GM21528 (cell line): ENCODE measurements at regions not wholly inside any gene's neighbourhood (a gene's known extent, or its start where the extent isn't known, plus 50 kb on each side); places are given as distances from the start of the nearest gene placed in this dataset.

ENCODE experiments used
- ATAC-seq: cut with Tn5 transposase; IDR thresholded peaks from one replicate; pipeline ENCODE4 v1.9.1; 2021; ENCODE audit warnings: mild to moderate bottlenecking, moderate library complexity; ENCODE audit not compliant: unreplicated experiment, low FRiP score

DNA sequence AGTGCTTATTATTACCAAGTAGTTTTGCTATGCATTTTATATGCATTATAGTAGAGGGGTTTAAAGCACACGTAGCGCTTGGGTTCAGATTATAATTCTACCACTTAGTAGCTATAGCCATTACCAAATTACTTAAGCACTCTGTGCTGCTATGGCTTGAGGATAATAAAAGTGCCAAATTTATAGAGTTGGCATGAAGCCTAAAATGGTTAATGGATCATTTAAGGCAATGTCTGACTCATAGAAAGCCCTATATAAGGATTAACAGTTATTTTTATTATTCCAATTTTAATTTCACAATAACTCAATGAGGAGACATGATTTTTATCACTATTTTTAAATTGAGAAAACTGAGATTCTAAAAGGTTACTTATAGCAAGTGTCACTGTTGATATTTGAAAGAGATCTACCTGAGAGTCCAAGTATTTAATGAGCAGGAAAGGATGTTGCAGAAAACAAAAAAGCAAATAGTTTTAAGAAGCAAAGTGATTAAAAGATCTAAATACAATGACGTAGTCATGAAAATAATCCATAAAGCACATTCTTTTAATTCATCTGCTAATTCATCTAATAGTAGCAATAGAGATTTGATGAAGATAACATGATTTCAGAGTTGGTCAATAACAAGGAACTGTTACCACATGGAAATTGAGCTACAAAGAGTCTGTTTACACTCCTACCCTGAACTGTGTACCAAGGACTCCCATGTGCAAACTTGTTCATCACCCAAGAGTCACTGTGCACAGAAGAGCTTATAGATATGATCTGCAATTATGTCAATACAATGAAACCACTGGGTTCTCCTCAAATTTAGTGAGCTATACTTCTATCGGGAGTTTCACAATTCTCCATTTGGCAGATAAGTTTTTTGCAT is 78.8 kb upstream of the DTNA start:
- ATAC-seq, result no peak

DNA sequence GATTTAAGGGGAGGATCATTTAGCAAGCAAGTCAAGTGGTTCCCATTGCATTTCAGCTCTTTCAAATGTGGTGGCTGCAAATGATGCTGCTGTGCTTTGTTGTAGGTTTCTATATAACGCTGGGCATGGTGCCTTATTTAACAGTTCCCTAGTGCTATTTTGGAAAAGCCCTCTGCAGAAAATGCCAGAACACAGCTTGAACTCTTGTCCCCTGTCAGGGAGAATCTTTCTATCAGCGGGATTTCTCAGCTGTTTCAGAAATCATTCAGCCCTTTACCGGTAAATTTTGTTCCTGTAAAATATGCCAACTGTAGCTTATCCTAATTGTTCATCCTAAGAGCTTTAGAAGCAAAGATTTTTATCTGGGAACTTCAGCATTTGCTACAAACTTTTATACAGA is 77.8 kb upstream of the DTNA start:
- no peak for ATAC-seq

- no peak for ATAC-seq
Measured at GRCh38 chr18:34633368-34633767, 76.7 kb upstream of the DTNA start.

GRCh38 chr18:34637094-34637801 is 72.8 kb upstream of the DTNA start:
- no peak for ATAC-seq

DNA sequence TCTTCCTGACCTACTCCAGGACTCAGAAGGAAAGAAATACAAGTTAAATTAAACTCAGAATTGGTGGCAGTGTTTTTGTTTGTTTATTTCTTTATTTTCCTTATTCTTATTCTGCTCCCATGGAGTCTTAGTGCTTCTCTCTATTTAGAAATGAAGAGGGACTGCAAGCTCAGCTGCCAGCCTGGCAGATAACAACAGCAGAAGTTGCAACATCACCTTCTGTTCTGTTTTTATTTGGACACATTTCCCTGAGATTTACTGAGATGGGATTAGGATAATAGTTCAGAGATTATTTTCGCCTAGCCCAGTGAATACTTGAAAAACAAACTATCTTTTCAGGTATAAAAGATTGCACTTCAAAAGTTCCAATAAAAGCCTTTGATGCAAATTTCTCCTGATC is 70.4 kb upstream of the DTNA start:
- no peak for ATAC-seq

DNA sequence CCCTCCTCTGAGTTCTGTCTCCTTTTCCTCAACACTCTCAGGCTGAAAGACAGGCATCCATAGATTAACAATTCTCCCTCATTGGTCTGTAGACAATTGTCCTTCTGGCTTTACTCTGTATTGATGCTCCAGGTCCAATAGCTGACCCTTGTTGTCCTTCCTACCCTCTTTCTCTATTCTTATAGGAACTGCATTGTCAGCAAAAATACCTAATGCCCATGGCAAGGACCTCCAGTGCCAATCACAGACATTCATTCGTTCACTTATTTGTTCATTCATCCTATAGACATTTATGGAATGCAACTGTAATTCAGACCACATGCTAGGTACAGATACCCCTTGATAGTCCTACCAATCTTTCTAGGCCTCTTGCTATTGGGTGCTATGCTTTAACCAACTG is 69.8 kb upstream of the DTNA start:
- ATAC-seq, result no peak

DNA sequence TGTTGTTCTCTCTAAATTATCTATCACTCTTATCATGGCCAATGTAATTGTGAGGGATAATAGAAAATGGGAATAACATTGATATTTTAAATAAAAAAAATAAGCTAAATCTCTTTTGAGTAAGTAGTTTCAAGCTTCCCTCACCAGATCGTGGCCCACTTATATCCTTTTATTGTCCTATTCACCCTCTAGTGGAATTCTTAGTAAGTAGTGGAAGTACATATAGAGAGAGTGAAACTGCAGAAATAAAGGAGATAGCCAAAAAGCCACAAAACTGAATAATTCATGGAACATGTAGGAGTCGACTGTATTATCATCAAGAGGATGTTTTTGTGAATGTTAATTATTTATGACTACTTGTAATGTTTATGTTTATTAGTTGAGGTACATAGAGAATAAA is 66.1 kb upstream of the DTNA start:
- ATAC-seq, result no peak

- no peak for ATAC-seq
Measured at GRCh38 chr18:34647251-34647650, 62.8 kb upstream of the DTNA start.

DNA sequence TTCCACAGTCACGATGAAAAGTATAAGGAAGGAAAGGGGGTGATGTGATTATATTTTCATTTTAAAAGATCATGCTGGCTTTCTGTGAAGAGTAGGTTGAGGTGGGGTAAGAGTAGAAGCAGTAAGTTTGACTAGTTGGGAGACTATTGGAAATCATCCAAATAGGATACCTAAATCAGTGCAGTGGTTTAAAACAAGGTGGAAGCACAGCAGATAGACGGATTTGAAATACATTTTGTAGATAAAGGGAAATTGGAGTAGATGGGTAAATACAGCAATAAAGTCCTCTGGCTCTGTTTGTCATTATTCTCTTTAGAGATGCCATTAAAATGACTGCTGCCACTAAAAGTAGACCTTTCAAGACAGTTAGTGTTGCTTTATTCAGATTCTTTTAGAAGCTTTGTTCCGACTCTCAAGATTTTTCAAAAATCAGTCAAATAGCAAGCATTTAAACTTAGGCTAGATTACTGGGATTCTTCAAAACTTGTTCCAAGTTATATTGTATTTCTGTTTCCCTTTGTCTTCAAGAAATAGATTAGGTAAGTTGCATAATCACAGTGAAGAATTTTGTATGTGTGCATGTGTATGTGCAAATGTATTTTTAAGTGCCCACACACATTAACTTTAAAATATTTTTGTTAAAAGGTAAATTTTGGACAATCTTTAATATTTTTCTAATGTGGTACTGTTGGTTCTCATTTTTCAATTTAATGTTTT is 61.7 kb upstream of the DTNA start:
- ATAC-seq, result no peak

GRCh38 chr18:34649080-34649479 is 61.0 kb upstream of the DTNA start:
- ATAC-seq, result no peak

GRCh38 chr18:34650121-34650545 is 60.0 kb upstream of the DTNA start:
- ATAC-seq, result no peak

DNA sequence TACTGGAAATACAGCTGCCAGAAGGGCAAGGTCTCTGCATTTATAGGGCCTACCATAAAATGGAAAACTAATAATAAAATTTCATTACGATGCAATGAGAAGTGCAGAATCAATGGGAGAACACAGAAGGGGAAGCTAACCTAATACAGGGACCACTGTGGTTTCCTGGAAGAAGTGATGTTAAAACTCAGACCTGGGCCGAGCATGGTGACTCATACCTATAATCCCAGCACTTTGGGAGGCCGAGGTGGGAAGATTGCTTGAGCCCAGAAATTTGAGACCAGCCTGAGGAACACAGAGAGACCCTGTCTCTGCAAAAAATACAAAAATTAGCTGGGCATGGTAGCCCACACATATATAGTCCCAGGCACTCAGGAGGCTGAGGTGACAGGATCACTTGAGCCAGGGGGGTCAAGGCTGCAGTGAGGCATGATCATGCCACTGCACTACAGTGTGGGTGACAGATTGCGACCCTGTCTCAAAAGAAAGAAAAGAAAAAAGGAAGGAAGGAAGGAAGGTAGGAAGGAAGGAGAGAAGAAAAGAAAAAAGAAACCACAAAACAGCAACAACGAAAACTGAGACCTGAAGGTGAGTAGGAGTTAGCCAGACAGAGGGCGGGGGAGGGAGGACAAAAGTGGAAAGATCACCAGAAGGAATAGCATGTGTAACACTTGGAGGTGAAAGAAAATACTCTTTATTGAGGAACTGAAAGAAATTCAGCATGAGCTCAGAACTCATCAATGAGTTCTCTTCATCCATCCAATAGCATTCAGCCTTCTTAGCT is 58.3 kb upstream of the DTNA start:
- no peak for ATAC-seq

DNA sequence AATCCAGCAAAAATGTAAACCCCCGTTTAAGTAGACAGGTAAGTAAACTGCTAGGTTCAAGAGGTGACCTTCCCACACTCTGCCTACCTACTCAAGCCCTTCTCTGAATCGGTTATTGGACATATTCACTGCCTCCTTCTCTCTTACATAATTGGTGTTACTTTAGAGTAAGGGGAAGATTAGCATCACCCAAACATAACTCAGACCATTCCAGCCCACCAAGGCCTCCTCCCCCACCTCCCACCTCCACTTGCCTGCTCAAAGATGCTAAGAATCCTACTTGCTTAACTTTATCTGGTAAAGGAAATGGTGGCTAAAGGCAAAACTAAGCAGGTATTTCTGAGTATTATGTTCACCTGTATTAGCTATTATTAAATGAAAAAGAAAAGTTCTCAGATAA is 55.0 kb upstream of the DTNA start:
- no peak for ATAC-seq

DNA sequence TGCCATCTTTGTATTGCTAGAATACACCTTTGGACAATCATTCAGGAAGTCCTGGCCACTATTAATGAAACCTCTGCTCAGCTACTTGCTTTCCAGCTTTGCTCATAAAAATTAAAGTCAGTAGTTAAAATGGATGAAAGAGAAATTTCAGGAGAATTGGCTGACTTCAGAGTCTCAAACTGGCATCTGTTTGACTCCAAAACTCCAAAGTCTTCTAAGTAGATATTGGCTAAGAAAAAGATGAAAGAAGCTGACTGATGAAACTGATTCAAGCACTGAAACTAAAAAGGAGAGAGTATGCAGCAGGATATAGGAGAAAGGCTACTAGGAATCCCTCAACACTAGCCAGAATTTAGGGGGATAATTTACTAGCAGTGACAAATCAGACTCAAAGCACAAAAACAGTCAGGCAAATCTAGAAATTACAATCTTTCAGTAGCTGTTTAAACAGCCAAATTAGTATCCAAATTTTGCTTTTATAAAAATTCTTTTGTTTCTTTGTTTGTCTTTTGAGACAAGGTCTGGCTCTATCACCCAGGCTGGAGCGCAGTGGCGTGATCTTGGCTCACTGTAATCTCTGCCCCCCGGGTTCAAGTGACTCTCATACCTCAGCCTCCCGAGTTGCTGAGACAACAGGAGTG is 52.1 kb upstream of the DTNA start:
- ATAC-seq, result no peak

GRCh38 chr18:34659579-34660517 is 50.2 kb upstream of the DTNA start:
- ATAC-seq, result no peak
